ENCODE measurements at regions not wholly inside any gene's neighbourhood (a gene's known extent, or its start where the extent isn't known, plus 50 kb on each side); places are given as distances from the start of the nearest gene placed in this dataset.
"Not testable (repeated sequence)": the region's sequence is repeated elsewhere in the genome, so short reads cannot be mapped to it uniquely, and the experiment has no call there.

DNA sequence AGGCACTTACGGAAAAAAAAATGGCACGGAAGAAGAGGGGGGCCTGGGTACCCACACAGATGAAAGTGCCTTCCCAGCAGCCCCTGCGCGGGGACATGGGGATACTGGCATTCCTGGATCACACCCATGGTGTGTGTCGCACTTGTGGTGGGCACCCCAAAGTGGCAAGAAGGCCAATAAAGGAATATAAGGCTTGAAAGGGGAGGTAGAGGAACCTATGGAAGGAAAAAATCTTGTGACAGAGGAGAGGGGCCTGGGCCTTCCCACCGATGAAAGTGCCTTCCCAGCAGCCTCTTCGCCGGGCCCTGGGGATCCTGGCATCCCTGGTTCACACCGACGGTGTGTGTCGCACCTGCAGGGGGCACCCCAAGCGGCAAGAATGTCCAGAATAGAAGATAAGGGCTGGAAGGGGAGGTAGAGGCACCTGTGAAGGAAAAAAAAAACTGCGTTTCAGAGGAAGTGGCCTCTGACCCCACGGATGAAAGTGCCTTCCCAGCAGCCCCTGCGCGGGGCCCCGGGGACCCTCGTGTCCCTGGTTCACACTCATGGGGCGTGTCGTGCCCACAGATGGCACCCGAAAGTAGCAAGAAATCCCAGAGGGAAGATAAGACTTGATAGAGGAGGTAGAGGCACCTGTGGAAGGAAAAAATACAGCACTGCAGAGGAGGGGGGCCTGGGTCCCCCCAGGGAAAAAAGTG lies 284.0 kb downstream of the ALG10 start:
- 75 to 82% methylated on average over 21 of the region's 21 CpGs for WGBS, 2 donors
- H3K4me3 ChIP-seq (ENCODE audit: low read depth, poor library complexity, severe bottlenecking), result no peak overlapping the region
- no peak for DNase-seq (ENCODE audit: low spot score in 2 of 2)
- intact Hi-C loops (cut with DNase I; ENCODE audit: low total_unique reads), result no loop called here
- no peak for TF ChIP-seq POLR2A (IDR thresholded peaks at IDR 0.05)
- TF ChIP-seq, protein P1, sequence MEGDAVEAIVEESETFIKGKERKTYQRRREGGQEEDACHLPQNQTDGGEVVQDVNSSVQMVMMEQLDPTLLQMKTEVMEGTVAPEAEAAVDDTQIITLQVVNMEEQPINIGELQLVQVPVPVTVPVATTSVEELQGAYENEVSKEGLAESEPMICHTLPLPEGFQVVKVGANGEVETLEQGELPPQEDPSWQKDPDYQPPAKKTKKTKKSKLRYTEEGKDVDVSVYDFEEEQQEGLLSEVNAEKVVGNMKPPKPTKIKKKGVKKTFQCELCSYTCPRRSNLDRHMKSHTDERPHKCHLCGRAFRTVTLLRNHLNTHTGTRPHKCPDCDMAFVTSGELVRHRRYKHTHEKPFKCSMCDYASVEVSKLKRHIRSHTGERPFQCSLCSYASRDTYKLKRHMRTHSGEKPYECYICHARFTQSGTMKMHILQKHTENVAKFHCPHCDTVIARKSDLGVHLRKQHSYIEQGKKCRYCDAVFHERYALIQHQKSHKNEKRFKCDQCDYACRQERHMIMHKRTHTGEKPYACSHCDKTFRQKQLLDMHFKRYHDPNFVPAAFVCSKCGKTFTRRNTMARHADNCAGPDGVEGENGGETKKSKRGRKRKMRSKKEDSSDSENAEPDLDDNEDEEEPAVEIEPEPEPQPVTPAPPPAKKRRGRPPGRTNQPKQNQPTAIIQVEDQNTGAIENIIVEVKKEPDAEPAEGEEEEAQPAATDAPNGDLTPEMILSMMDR (IDR thresholded peaks at IDR 0.05), result no peak

DNA sequence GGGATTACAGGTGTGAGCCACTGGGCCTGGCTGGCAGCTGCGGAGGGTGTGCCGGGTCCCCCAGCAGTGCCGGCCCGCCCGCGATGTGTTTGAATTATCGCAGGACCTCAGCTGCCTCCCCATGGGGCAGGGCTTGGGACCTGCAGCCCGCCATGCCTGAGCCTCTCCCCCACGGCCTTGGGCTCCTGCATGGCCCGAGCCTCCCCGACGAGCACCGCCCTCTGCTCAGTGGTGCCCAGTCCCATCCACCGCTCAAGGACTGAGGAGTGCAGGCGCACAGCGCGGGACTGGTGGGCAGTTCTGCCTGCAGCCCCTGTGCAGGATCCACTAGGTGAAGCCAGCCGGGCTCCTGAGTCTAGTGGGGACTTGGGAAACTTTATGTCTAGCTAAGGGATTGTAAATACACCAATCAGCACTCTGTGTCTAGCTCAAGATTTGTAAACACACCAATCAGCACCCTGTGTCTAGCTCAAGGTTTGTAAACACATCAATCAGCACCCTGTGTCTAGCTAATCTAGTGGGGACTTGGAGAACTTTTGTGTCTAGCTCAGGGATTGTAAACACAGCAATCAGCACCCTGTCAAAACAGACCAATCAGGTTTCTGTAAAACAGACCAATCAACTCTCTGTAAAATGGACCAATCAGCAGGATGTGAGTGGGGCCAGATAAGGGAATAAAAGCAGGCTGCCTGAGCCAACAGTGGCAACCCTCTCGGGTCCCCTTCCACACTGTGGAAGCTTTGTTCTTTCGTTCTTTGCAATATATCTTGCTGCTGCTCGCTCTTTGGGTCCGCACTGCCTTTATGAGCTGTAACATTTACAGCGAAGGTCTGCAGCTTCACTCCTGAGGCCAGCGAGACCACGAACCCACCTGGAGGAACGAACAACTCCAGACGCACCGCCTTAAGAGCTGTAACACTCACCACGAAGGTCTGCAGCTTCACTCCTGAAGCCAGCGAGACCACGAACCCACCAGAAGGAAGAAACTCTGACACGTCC lies 287.8 kb downstream of the ALG10 start:
- 76 to 83% methylated on average over 26 to 32 of the region's 32 CpGs for WGBS, 2 donors
- H3K4me3 ChIP-seq (ENCODE audit: low read depth, poor library complexity, severe bottlenecking); DNase-seq (ENCODE audit: low spot score in 2 of 2); intact Hi-C loops (cut with DNase I; ENCODE audit: low total_unique reads): not testable (repeated sequence)

DNA sequence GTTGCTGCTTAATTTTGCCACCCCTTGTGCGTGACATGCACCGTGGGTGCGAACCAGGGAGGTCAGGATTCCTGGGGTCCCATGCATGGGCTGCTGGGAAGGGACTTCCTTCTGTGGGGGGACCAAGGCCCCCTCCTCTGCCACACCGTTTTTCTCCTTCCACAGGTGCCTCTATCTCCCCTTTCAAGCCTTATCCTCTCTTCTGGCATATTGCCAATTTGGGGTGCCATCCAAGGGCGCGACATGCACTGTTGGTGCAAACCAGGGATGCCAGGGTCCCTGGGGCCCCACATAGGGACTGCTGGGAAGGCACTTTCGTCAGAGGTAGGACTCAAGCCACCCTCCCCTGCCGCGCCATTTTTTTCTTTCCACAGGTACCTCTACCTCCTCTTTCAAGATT lies 289.0 kb downstream of the ALG10 start:
- H3K4me3 ChIP-seq (ENCODE audit: low read depth, poor library complexity, severe bottlenecking), result no peak overlapping the region
- intact Hi-C loops (cut with DNase I; ENCODE audit: low total_unique reads), result no loop called here
- no peak for DNase-seq (ENCODE audit: low spot score in 2 of 2)
- 66 to 70% methylated on average over 9 of the region's 9 CpGs for WGBS, 2 donors
- TF ChIP-seq POLR2A (IDR thresholded peaks at IDR 0.05), result no peak
- TF ChIP-seq, protein P1 (IDR thresholded peaks at IDR 0.05), result no peak

DNA sequence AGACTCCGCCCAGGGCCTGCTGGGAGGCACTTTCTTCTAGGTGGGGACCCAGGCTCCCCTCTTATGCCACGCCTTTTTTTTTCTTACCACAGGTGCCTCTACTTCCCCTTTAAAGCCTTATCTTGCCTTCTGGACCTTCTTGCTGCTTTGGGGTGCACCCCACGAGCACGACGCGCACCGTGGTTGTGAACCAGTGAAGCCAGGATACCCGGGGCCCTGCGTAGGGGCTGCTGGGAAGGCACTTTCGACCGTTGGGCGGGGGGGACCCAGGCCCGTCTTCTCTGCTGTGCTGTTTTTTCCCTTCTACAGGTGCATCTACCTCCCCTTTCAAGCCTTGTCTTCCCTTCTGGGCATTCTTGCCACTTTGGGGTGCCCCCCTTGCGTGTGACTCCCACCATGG lies 305.4 kb downstream of the ALG10 start:
- no peak overlapping the region for H3K4me3 ChIP-seq (ENCODE audit: low read depth, poor library complexity, severe bottlenecking)
- no peak for TF ChIP-seq POLR2A (IDR thresholded peaks at IDR 0.05)
- TF ChIP-seq, protein P1 (IDR thresholded peaks at IDR 0.05), result no peak
- no peak for DNase-seq (ENCODE audit: low spot score in 2 of 2)
- intact Hi-C loops (cut with DNase I; ENCODE audit: low total_unique reads), result no loop called here
- WGBS, 2 donors, result 79 to 83% methylated on average over 14 of the region's 14 CpGs

DNA sequence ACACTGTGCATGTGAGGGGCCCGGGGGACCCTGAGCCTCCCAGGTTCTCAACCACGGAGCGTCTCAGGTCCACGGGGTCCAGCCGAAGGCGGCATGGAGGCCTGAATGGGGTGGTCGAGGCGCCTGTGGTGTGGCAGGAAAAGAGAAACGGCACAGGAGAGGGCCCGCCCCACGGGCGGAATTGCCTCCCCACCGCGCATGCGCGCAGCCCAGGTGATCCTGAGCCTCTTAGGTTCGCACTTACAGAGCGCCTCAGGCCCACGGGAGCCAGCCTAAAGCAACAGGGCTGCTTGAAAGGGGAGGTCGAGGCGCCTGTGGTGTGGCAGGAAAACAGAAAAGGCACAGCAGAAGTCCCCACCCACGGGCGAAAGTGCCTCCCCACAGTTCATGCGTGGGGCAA lies 311.0 kb downstream of the ALG10 start:
- intact Hi-C loops (cut with DNase I; ENCODE audit: low total_unique reads), result no loop called here
- no peak for TF ChIP-seq POLR2A (IDR thresholded peaks at IDR 0.05)
- TF ChIP-seq, protein P1 (IDR thresholded peaks at IDR 0.05), result no peak
- no peak for DNase-seq (ENCODE audit: low spot score in 2 of 2)
- H3K4me3 ChIP-seq (ENCODE audit: low read depth, poor library complexity, severe bottlenecking), result no peak overlapping the region
- 69 to 80% methylated on average over 20 to 24 of the region's 24 CpGs for WGBS, 2 donors

DNA sequence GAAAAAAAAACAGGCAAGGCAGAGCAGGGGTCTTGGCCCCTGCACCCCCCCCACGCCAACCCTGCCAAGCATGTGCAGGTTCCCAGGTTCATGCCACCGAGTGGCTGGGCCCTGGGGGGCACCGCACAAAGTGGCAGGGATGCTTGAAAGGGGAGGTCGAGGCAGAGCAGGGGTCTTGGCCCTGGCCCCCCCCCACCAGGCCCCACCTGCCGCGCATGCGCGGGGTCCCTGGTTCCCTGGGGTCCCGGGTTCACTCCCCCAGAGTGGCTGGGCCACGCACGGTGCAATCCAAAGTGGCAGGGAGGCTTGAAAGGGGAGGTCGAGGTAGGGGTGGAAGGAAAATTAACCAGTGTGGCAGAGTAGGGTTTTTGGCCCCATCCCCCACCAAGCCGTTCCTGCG lies 312.2 kb downstream of the ALG10 start:
- no peak overlapping the region for H3K4me3 ChIP-seq (ENCODE audit: low read depth, poor library complexity, severe bottlenecking)
- TF ChIP-seq, protein P1 (IDR thresholded peaks at IDR 0.05), result no peak
- no peak for TF ChIP-seq POLR2A (IDR thresholded peaks at IDR 0.05)
- intact Hi-C loops (cut with DNase I; ENCODE audit: low total_unique reads), result no loop called here
- 70 to 77% methylated on average over 14 of the region's 14 CpGs for WGBS, 2 donors
- no peak for DNase-seq (ENCODE audit: low spot score in 2 of 2)
